ENCODE measurements at regions not wholly inside any gene's neighbourhood (a gene's known extent, or its start where the extent isn't known, plus 50 kb on each side); places are given as distances from the start of the nearest gene placed in this dataset.
A peak's percentile ranks its signal among the peaks of the same experiment; 100 is the strongest.
"Not testable (repeated sequence)": the region's sequence is repeated elsewhere in the genome, so short reads cannot be mapped to it uniquely, and the experiment has no call there.

DNA sequence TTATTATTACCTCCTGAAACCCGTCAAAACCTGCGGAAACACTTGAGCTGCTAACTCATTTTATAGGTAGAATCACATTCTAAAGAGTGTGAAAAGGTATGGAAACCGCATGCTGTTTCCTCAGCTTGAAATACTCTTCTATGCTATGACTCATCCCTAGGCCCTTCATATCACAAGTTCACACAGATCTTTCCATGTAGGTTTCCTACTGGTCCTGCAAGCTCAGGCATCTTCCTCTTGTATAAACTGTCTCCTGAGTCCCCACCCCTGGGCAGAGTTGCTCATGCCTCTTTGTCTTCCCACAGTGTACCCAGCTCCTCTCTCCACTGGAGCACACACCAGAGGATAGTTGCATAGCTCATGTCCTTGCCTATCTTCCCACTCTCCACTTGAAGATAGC, 84.7 kb downstream of the CMAS start:
- H3K4me3 Mint-ChIP-seq, result no peak overlapping the region; a peak in 1 of 5 replicates
- no peak overlapping the region for H4K5ac ChIP-seq (ENCODE audit: insufficient read length, low read depth, low read length)
- TF ChIP-seq, protein P1, sequence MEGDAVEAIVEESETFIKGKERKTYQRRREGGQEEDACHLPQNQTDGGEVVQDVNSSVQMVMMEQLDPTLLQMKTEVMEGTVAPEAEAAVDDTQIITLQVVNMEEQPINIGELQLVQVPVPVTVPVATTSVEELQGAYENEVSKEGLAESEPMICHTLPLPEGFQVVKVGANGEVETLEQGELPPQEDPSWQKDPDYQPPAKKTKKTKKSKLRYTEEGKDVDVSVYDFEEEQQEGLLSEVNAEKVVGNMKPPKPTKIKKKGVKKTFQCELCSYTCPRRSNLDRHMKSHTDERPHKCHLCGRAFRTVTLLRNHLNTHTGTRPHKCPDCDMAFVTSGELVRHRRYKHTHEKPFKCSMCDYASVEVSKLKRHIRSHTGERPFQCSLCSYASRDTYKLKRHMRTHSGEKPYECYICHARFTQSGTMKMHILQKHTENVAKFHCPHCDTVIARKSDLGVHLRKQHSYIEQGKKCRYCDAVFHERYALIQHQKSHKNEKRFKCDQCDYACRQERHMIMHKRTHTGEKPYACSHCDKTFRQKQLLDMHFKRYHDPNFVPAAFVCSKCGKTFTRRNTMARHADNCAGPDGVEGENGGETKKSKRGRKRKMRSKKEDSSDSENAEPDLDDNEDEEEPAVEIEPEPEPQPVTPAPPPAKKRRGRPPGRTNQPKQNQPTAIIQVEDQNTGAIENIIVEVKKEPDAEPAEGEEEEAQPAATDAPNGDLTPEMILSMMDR (conservative IDR thresholded peaks at IDR 0.05), result no peak
- no peak overlapping the region for H3K23ac ChIP-seq (ENCODE audit: insufficient read length, low read depth, low read length)
- H3K23me2 ChIP-seq (ENCODE audit: insufficient read length, low read depth, low read length, poor library complexity, severe bottlenecking), result no peaks in the 10 kb centered on the region
- WGBS (ENCODE audit: extremely low coverage, insufficient read length, low lambda C conversion rate), result no CpG with 5 or more reads among the region's 3 CpGs
- H3K4me2 ChIP-seq (ENCODE audit: insufficient read depth, insufficient read length, low read length), result no peak overlapping the region
- no peak overlapping the region for H2BK5ac ChIP-seq (ENCODE audit: insufficient read length, low read length)
- no peak overlapping the region for H2BK20ac ChIP-seq (ENCODE audit: low read depth, low read length, poor library complexity, severe bottlenecking)
- no peak for DNase-seq
- no peak overlapping the region for H3K14ac ChIP-seq (ENCODE audit: insufficient read depth, low read length)
- no peaks in the 10 kb centered on the region for H3K27me3 ChIP-seq (ENCODE audit: insufficient read depth, low read length)
- H3K4me1 Mint-ChIP-seq, result no peaks in the 10 kb centered on the region
- H4K91ac ChIP-seq (ENCODE audit: insufficient read length, low read depth, low read length), result no peak overlapping the region
- H3K27ac ChIP-seq (ENCODE audit: insufficient read length, low read depth, low read length), result no peak overlapping the region
- no peaks in the 10 kb centered on the region for H3K9me3 ChIP-seq (ENCODE audit: control insufficient read depth, low read depth, low read length)
- no peak overlapping the region for H2AK5ac ChIP-seq (ENCODE audit: insufficient read length, low read length)
- no peak overlapping the region for H3K56ac ChIP-seq (ENCODE audit: insufficient read length, low read depth, low read length)
- H4K20me1 ChIP-seq (ENCODE audit: control insufficient read depth, insufficient read depth, insufficient read length), result no peaks in the 10 kb centered on the region
- H3T11ph ChIP-seq (ENCODE audit: low read length), result no peak overlapping the region
- H2BK120ac ChIP-seq (ENCODE audit: low read depth, low read length, poor library complexity, severe bottlenecking), result no peak overlapping the region
- peaks cover 1 to 20% (median 7%) of the 10 kb centered on the region in 3 experiments for H3K36me3 Mint-ChIP-seq (ENCODE audit: insufficient read depth in 1 of 3, low read depth in 3 of 3)
- H3K4me1 ChIP-seq (ENCODE audit: insufficient read depth, low read length), result no peaks in the 10 kb centered on the region
- no peaks in the 10 kb centered on the region for H3K79me1 ChIP-seq (ENCODE audit: insufficient read depth, low read depth, low read length, poor library complexity, severe bottlenecking)
- no peak overlapping the region for H2AFZ ChIP-seq (ENCODE audit: low read length)
- H3K18ac ChIP-seq (ENCODE audit: insufficient read length, low read depth, low read length), result no peak overlapping the region
- H3K27ac Mint-ChIP-seq, result no peak overlapping the region
- no peak overlapping the region for H2BK15ac ChIP-seq (ENCODE audit: low read depth, low read length)
- no peak overlapping the region for H3K9ac ChIP-seq (ENCODE audit: extremely low read depth, insufficient read length, low read length)
- no peak overlapping the region for H4K8ac ChIP-seq (replicated peaks; ENCODE audit: insufficient read length, low read depth, low read length)
- H2BK12ac ChIP-seq (ENCODE audit: insufficient read length, low read depth, low read length), result no peak overlapping the region
- no peaks in the 10 kb centered on the region for H3K27me3 Mint-ChIP-seq (ENCODE audit: low read depth)
- H3K4ac ChIP-seq (ENCODE audit: low read depth, low read length), result no peak overlapping the region
- no peaks in the 10 kb centered on the region for H3K79me2 ChIP-seq (ENCODE audit: insufficient read depth, low read length)
- peaks cover 14 to 19% of the 10 kb centered on the region in 2 experiments for H3K9me3 Mint-ChIP-seq

DNA sequence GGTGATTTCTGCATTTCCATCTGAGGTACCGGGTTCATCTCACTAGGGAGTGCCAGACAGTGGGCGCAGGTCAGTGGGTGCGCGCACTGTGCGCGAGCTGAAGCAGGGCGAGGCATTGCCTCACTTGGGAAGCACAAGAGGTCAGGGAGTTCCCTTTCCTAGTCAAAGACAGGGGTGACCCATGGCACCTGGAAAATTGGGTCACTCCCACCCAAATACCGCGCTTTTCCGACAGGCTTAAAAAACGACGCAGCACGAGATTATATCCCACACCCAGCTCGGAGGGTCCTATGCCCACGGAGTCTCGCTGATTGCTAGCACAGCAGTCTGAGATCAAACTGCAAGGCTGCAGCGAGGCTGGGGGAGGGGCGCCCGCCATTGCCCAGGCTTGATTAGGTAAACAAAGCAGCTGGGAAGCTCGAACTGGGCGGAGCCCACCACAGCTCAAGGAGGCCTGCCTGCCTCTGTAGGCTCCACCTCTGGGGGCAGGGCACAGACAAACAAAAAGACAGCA, 90.6 kb downstream of the CMAS start:
- not testable (repeated sequence) for H3K4me1 ChIP-seq (ENCODE audit: insufficient read depth, low read length); H4K20me1 ChIP-seq (ENCODE audit: control insufficient read depth, insufficient read depth, insufficient read length); H4K5ac ChIP-seq (ENCODE audit: insufficient read length, low read depth, low read length); H2AK5ac ChIP-seq (ENCODE audit: insufficient read length, low read length); H3K9me3 ChIP-seq (ENCODE audit: control insufficient read depth, low read depth, low read length); H3K79me1 ChIP-seq (ENCODE audit: insufficient read depth, low read depth, low read length, poor library complexity, severe bottlenecking); H3K56ac ChIP-seq (ENCODE audit: insufficient read length, low read depth, low read length); H4K8ac ChIP-seq (replicated peaks; ENCODE audit: insufficient read length, low read depth, low read length); H3K27ac ChIP-seq (ENCODE audit: insufficient read length, low read depth, low read length); H3K4me1 Mint-ChIP-seq; H3K9ac ChIP-seq (ENCODE audit: extremely low read depth, insufficient read length, low read length); H3K79me2 ChIP-seq (ENCODE audit: insufficient read depth, low read length); H3K23me2 ChIP-seq (ENCODE audit: insufficient read length, low read depth, low read length, poor library complexity, severe bottlenecking); H3K4ac ChIP-seq (ENCODE audit: low read depth, low read length); H2BK15ac ChIP-seq (ENCODE audit: low read depth, low read length); H3K23ac ChIP-seq (ENCODE audit: insufficient read length, low read depth, low read length); H3K27me3 Mint-ChIP-seq (ENCODE audit: low read depth); H3T11ph ChIP-seq (ENCODE audit: low read length); H2BK20ac ChIP-seq (ENCODE audit: low read depth, low read length, poor library complexity, severe bottlenecking); H2BK120ac ChIP-seq (ENCODE audit: low read depth, low read length, poor library complexity, severe bottlenecking); H3K27me3 ChIP-seq (ENCODE audit: insufficient read depth, low read length); H2BK12ac ChIP-seq (ENCODE audit: insufficient read length, low read depth, low read length); H4K91ac ChIP-seq (ENCODE audit: insufficient read length, low read depth, low read length); H3K4me2 ChIP-seq (ENCODE audit: insufficient read depth, insufficient read length, low read length); H3K4me3 Mint-ChIP-seq; H2BK5ac ChIP-seq (ENCODE audit: insufficient read length, low read length); H3K36me3 Mint-ChIP-seq (ENCODE audit: insufficient read depth in 1 of 3, low read depth in 3 of 3)
- Mint-ChIP-seq H3K27ac (peak overlapping the region; percentile 68 to 93 (median 91); a peak in 3 of 7 replicates), H3K9me3 (peaks cover 4 to 11% of the 10 kb centered on the region in 2 experiments; a peak in 3 of 5 replicates)
- Histone ChIP-seq H3K18ac (ENCODE audit: insufficient read length, low read depth, low read length) (peak overlapping the region; percentile 82), H3K14ac (ENCODE audit: insufficient read depth, low read length) (peak overlapping the region; percentile 57; the same call in 1 of the 2 replicates), H2AFZ (ENCODE audit: low read length) (peak overlapping the region; percentile 62)
- peak; percentile 39 for DNase-seq
- no CpG with 5 or more reads among the region's 21 CpGs for WGBS (ENCODE audit: extremely low coverage, insufficient read length, low lambda C conversion rate)
